Calu3 (cell line): ENCODE measurements at regions not wholly inside any gene's neighbourhood (a gene's known extent, or its start where the extent isn't known, plus 50 kb on each side); places are given as distances from the start of the nearest gene placed in this dataset.

Experiments
- BruUV-seq: library from RNA; stranded (reverse); fragments of 400-500 nt; replicated peaks from 2 replicates; lab custom pipeline; 2021; lab: Mats Ljungman, UMichigan
- CTCF ChIA-PET: fragments of 300-600 bp; sonication (Branson Sonifier 250); formaldehyde crosslinking; loops from one replicate; lab custom pipeline; 2022; ENCODE audit warnings: antibody characterized with exemption; lab: Charles Lee
- DNase-seq: peaks from one replicate; pipeline ENCODE4 v3.0.0; 2022
- H3K27ac Mint-ChIP-seq: one replicate; pipeline ENCODE4 v1.8.0; 2022; ENCODE audit warnings: mixed read lengths; ENCODE audit not compliant: unreplicated experiment
- H3K27me3 Mint-ChIP-seq: one replicate; pipeline ENCODE4 v1.8.0; 2022; ENCODE audit warnings: mixed read lengths; ENCODE audit not compliant: unreplicated experiment
- H3K36me3 Mint-ChIP-seq: one replicate; pipeline ENCODE4 v1.8.0; 2022; ENCODE audit warnings: mild to moderate bottlenecking, moderate library complexity, mixed read lengths; ENCODE audit not compliant: insufficient read depth, unreplicated experiment
- H3K4me1 Mint-ChIP-seq: one replicate; pipeline ENCODE4 v1.8.0; 2022; ENCODE audit warnings: mild to moderate bottlenecking, low read depth, mixed read lengths; ENCODE audit not compliant: unreplicated experiment
- H3K4me3 Mint-ChIP-seq: one replicate; pipeline ENCODE4 v1.8.0; 2022; ENCODE audit warnings: mild to moderate bottlenecking, low read depth, moderate library complexity, mixed read lengths; ENCODE audit not compliant: unreplicated experiment
- H3K9me3 Mint-ChIP-seq: one replicate; pipeline ENCODE4 v1.8.0; 2022; ENCODE audit warnings: low read depth, mixed read lengths; ENCODE audit not compliant: unreplicated experiment
- CTCF ChIP-seq: fragments of 200-600 bp; IDR thresholded peaks from one replicate; pipeline ENCODE4 v1.8.0; 2022; ENCODE audit warnings: antibody characterized with exemption; ENCODE audit not compliant: unreplicated experiment
- intact Hi-C: fragments of 100-400 bp; cut with micrococcal nuclease; formaldehyde crosslinking; loops from one replicate; pipeline ENCODE4 v1.10.0; 2022; ENCODE audit not compliant: unreplicated experiment

- DNase-seq: no peak
- Mint-ChIP-seq H3K27ac (no peak overlapping the region), H3K4me3 (no peak overlapping the region), H3K27me3 (no peaks in the 10 kb centered on the region), H3K36me3 (no peaks in the 10 kb centered on the region), H3K4me1 (no peaks in the 10 kb centered on the region), H3K9me3 (no peaks in the 10 kb centered on the region)
- intact Hi-C loops: no loop called here
- CTCF ChIA-PET: no interaction called here
- TF ChIP-seq CTCF: no peak
- no TSS peak for BruUV-seq
Observed at GRCh38 chr11:97943493-97943892, 1077.3 kb upstream of the CNTN5 start.

GRCh38 chr11:97948793-97949192, 1072.0 kb upstream of the CNTN5 start:
- intact Hi-C loops: no loop called here
- Mint-ChIP-seq H3K27ac (no peak overlapping the region), H3K27me3 (no peaks in the 10 kb centered on the region), H3K9me3 (peaks cover 4% of the 10 kb centered on the region), H3K4me3 (no peak overlapping the region), H3K36me3 (no peaks in the 10 kb centered on the region), H3K4me1 (no peaks in the 10 kb centered on the region)
- DNase-seq: no peak
- CTCF ChIA-PET: no interaction called here
- TF ChIP-seq CTCF: no peak
- BruUV-seq: no TSS peak

- intact Hi-C loops: no loop called here
- CTCF ChIA-PET: no interaction called here
- H3K36me3 Mint-ChIP-seq: no peaks in the 10 kb centered on the region
- no peaks in the 10 kb centered on the region for H3K4me1 Mint-ChIP-seq
- H3K27ac Mint-ChIP-seq: no peak overlapping the region
- no TSS peak for BruUV-seq
- DNase-seq: no peak
- H3K27me3 Mint-ChIP-seq: no peaks in the 10 kb centered on the region
- no peak for TF ChIP-seq CTCF
- no peak overlapping the region for H3K4me3 Mint-ChIP-seq
- peaks cover 9% of the 10 kb centered on the region for H3K9me3 Mint-ChIP-seq
Observed at GRCh38 chr11:97955595-97955994, 1065.2 kb upstream of the CNTN5 start.

- no peaks in the 10 kb centered on the region for H3K27me3 Mint-ChIP-seq
- no peaks in the 10 kb centered on the region for H3K36me3 Mint-ChIP-seq
- CTCF ChIA-PET: no interaction called here
Observed at GRCh38 chr11:97956904-97957303, 1063.8 kb upstream of the CNTN5 start.

More at GRCh38 chr11:97956904-97957303, 1063.8 kb upstream of the CNTN5 start:
- TF ChIP-seq CTCF: no peak
- BruUV-seq: no TSS peak
- DNase-seq: no peak
- Mint-ChIP-seq H3K27ac (no peak overlapping the region), H3K9me3 (peaks cover 7% of the 10 kb centered on the region), H3K4me3 (no peak overlapping the region), H3K4me1 (no peaks in the 10 kb centered on the region)
- intact Hi-C loops: no loop called here
